ENCODE measurements at regions not wholly inside any gene's neighbourhood (a gene's known extent, or its start where the extent isn't known, plus 50 kb on each side); places are given as distances from the start of the nearest gene placed in this dataset.

- H2AK9ac ChIP-seq (replicated peaks; ENCODE audit: low read depth, low read length, poor library complexity) = no peak overlapping the region
- no peak overlapping the region for H4K5ac ChIP-seq (ENCODE audit: low read depth, low read length)
- ChIA-PET CTCF (no interaction called here), POLR2A (ENCODE audit: unreplicated experiment) (no interaction called here)
- H3K27me3 ChIP-seq (ENCODE audit: control insufficient read depth, insufficient read depth, low read length) = no peaks in the 10 kb centered on the region
- dilution Hi-C loops (cut with HindIII; ENCODE audit: low sequenced_read_pairs, unreplicated experiment) = no loop called here
- H2BK5ac ChIP-seq (ENCODE audit: low read depth, low read length, poor library complexity, severe bottlenecking) = no peak overlapping the region
- no CpG with 5 or more reads among the region's 1 CpG for WGBS, 2 experiments (ENCODE audit: extremely low coverage in 2 of 2, insufficient read length in 1 of 2)
- no peak overlapping the region for H3K27ac ChIP-seq (ENCODE audit: insufficient read depth, low read length)
- H3K4me1 ChIP-seq (ENCODE audit: control insufficient read depth, insufficient read depth, low read length) = no peaks in the 10 kb centered on the region
- H4K8ac ChIP-seq (ENCODE audit: low read depth in 2 of 2, low read length in 2 of 2) = no peak overlapping the region
- H3K9me1 ChIP-seq (ENCODE audit: insufficient read depth, low read length) = no peaks in the 10 kb centered on the region
- TF ChIP-seq MAZ (IDR thresholded peaks at IDR 0.05; ENCODE audit: borderline replicate concordance, low read depth, low read length) (no peak), MXI1 (IDR thresholded peaks at IDR 0.05; ENCODE audit: borderline replicate concordance, low read depth, low read length) (no peak), CEBPB (IDR thresholded peaks at IDR 0.05; ENCODE audit: low read depth, low read length) (no peak), SMC3 (IDR thresholded peaks at IDR 0.05; ENCODE audit: low read depth, low read length) (no peak), POLR2A (IDR thresholded peaks at IDR 0.05; ENCODE audit: low read depth, low read length) (no peak), USF2 (IDR thresholded peaks at IDR 0.05; ENCODE audit: low read depth, low read length) (no peak), RAD21 (IDR thresholded peaks at IDR 0.05; ENCODE audit: low read length) (no peak), RFX5 (IDR thresholded peaks at IDR 0.05; ENCODE audit: low read depth, low read length) (no peak)
- TF ChIP-seq, protein P1, sequence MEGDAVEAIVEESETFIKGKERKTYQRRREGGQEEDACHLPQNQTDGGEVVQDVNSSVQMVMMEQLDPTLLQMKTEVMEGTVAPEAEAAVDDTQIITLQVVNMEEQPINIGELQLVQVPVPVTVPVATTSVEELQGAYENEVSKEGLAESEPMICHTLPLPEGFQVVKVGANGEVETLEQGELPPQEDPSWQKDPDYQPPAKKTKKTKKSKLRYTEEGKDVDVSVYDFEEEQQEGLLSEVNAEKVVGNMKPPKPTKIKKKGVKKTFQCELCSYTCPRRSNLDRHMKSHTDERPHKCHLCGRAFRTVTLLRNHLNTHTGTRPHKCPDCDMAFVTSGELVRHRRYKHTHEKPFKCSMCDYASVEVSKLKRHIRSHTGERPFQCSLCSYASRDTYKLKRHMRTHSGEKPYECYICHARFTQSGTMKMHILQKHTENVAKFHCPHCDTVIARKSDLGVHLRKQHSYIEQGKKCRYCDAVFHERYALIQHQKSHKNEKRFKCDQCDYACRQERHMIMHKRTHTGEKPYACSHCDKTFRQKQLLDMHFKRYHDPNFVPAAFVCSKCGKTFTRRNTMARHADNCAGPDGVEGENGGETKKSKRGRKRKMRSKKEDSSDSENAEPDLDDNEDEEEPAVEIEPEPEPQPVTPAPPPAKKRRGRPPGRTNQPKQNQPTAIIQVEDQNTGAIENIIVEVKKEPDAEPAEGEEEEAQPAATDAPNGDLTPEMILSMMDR (conservative IDR thresholded peaks at IDR 0.05; ENCODE audit: low read depth, low read length) = no peak
- H2BK20ac ChIP-seq (ENCODE audit: low read depth, low read length) = no peak overlapping the region
- no peak overlapping the region for H2BK15ac ChIP-seq (ENCODE audit: low read depth, low read length)
- H3K4ac ChIP-seq (ENCODE audit: low read depth, low read length) = no peak overlapping the region
- H2AFZ ChIP-seq (replicated peaks; ENCODE audit: low read length, poor library complexity) = no peak overlapping the region
- H3K23ac ChIP-seq (ENCODE audit: low read depth, low read length) = no peak overlapping the region
- no peak overlapping the region for H3K4me2 ChIP-seq (ENCODE audit: low read depth, low read length)
- peaks cover 23% of the 10 kb centered on the region for H3K9me3 ChIP-seq (ENCODE audit: control insufficient read depth, insufficient read depth, low read length)
- DNase-seq (no peak), ATAC-seq (ENCODE audit: low read depth) (no peak)
- no peak overlapping the region for H3K4me3 ChIP-seq (ENCODE audit: insufficient read depth, low read depth, low read length)
- H4K91ac ChIP-seq (ENCODE audit: insufficient read depth, low read depth, low read length) = no peak overlapping the region
- no peak overlapping the region for H3K56ac ChIP-seq (ENCODE audit: extremely low read depth, insufficient read depth, low read length)
- no peak overlapping the region for H2BK120ac ChIP-seq (ENCODE audit: low read depth, low read length)
- in situ Hi-C loops (cut with MboI; ENCODE audit: low sequenced_read_pairs) = no loop called here
- H3K18ac ChIP-seq (ENCODE audit: low read depth, low read length) = no peak overlapping the region
- no TSS peak for BruUV-seq (replicated peaks)
- H2AK5ac ChIP-seq (ENCODE audit: low read depth, low read length) = no peak overlapping the region
- intact Hi-C loops (cut with micrococcal nuclease) = no loop called here
- H4K20me1 ChIP-seq (ENCODE audit: insufficient read depth, low read length) = no peaks in the 10 kb centered on the region
- no peak overlapping the region for H3K14ac ChIP-seq (replicated peaks; ENCODE audit: low read depth, low read length)
- H3K36me3 ChIP-seq (ENCODE audit: control insufficient read depth, insufficient read depth, low read length) = no peaks in the 10 kb centered on the region
- no peak overlapping the region for H3K9ac ChIP-seq (ENCODE audit: low read depth, low read length)
- no peaks in the 10 kb centered on the region for H3K79me1 ChIP-seq (ENCODE audit: low read depth in 1 of 2, low read length in 2 of 2)
Observed at GRCh38 chr2:22800412-22800811, 584.6 kb upstream of the KLHL29 start.

All from IMR-90 (cell line).